HCT116 (cell line): ENCODE measurements at regions not wholly inside any gene's neighbourhood (a gene's known extent, or its start where the extent isn't known, plus 50 kb on each side); places are given as distances from the start of the nearest gene placed in this dataset.

ENCODE experiments used
- ATAC-seq: fragments of 200-7000 bp; cut with Tn5 transposase; 2 replicates; pipeline ENCODE4 v1.9.1; 2020; ENCODE audit warnings: mild to moderate bottlenecking, moderate library complexity
- BruUV-seq: library from RNA; stranded (reverse); fragments of 400-500 nt; replicated peaks from 2 replicates; lab custom pipeline; 2021; lab: Mats Ljungman, UMichigan
- CTCF ChIA-PET: fragments of 300-600 bp; sonication (Branson Sonifier 250); formaldehyde crosslinking; loops from one replicate; lab custom pipeline; 2021; ENCODE audit warnings: antibody characterized with exemption; lab: Charles Lee
- POLR2A ChIA-PET: fragments of 300-600, 350-600 bp; sonication (Branson Sonifier 250); formaldehyde crosslinking; loops from one replicate; lab custom pipeline; 2021; ENCODE audit warnings: antibody characterized with exemption; lab: Charles Lee
- RAD21 ChIA-PET, 2 experiments: fragments of 300-600 bp; sonication (Branson Sonifier 250); formaldehyde crosslinking; loops; one replicate each; lab custom pipeline; 2023; ENCODE audit warnings: low total read pairs in 2 of 2; ENCODE audit not compliant: uncharacterized antibody in 2 of 2, unreplicated experiment in 2 of 2, low non-redundant PET in 1 of 2; lab: Charles Lee
- DNase-seq: peaks from one replicate; pipeline ENCODE4 v3.0.0-alpha.2; 2010; ENCODE audit warnings: low read depth, low spot score
- H2AFZ ChIP-seq: fragments of 200-600 bp; shearing (Covaris generic), sonication (generic); 2 replicates; pipeline ENCODE4 v1.6.1; 2017; ENCODE audit warnings: low read depth, mixed run types, mixed read lengths, antibody characterized with exemption, low read length; ENCODE audit not compliant: poor library complexity, severe bottlenecking
- H3K27ac ChIP-seq: 2 replicates; pipeline ENCODE4 v1.5.1; 2012; ENCODE audit warnings: low read depth, low read length
- H3K27me3 ChIP-seq: fragments of 200-600 bp; sonication (generic); 2 replicates; pipeline ENCODE4 v1.6.1; 2016; ENCODE audit warnings: mixed run types, low read length, mixed read lengths; ENCODE audit not compliant: insufficient read depth
- H3K36me3 ChIP-seq, 2 experiments: fragments of 200-500 bp in 1 of 2; fragments of 200-600 bp in 1 of 2; sonication (Bioruptor generic) in 1 of 2; sonication (generic) in 1 of 2; 2 replicates each; pipeline versions ENCODE4 v1.5.1 to v1.6.1; 2014 to 2016; ENCODE audit warnings: low read length in 2 of 2, inconsistent platforms in 1 of 2, mixed read lengths in 1 of 2, mixed run types in 1 of 2; ENCODE audit not compliant: insufficient read depth in 2 of 2, control insufficient read depth in 1 of 2
- H3K4me1 ChIP-seq, 2 experiments: fragments of 200-600 bp in 1 of 2; sonication (generic) in 1 of 2; 2 replicates each; pipeline versions ENCODE4 v1.5.1 to v1.6.1; 2012 to 2017; ENCODE audit warnings: low read length in 2 of 2, inconsistent platforms in 1 of 2, mild to moderate bottlenecking in 1 of 2, mixed read lengths in 1 of 2, mixed run types in 1 of 2, moderate library complexity in 1 of 2; ENCODE audit not compliant: insufficient read depth in 2 of 2, control insufficient read depth in 1 of 2
- H3K4me2 ChIP-seq: fragments of 200-600 bp; sonication (generic); 2 replicates; pipeline ENCODE4 v1.6.1; 2017; ENCODE audit warnings: mixed run types, low read length, mixed read lengths
- H3K4me3 ChIP-seq, 2 experiments: fragments of 200-600 bp in 1 of 2; sonication (generic) in 1 of 2; replicated peaks in 1 of 2; 2 replicates each; pipeline ENCODE4 v1.5.1; 2011 to 2016; ENCODE audit warnings: low read length in 2 of 2, control low read depth in 1 of 2, low read depth in 1 of 2, mild to moderate bottlenecking in 1 of 2, mixed read lengths in 1 of 2, mixed run types in 1 of 2
- H3K79me2 ChIP-seq: fragments of 200-600 bp; sonication (generic); 2 replicates; pipeline ENCODE4 v1.6.1; 2017; ENCODE audit warnings: mild to moderate bottlenecking, mixed run types, low read length, moderate library complexity, mixed read lengths; ENCODE audit not compliant: insufficient read depth
- H3K9ac ChIP-seq: fragments of 200-600 bp; sonication (generic); 2 replicates; pipeline ENCODE4 v1.6.1; 2016; ENCODE audit warnings: low read length, mixed read lengths
- H3K9me2 ChIP-seq: fragments of 200-600 bp; sonication (generic), shearing (Covaris generic); 2 replicates; pipeline ENCODE4 v1.6.1; 2017; ENCODE audit warnings: mixed run types, mild to moderate bottlenecking, moderate library complexity; ENCODE audit not compliant: insufficient read depth
- H3K9me3 ChIP-seq, 2 experiments: fragments of 200-500 bp in 1 of 2; fragments of 200-600 bp in 1 of 2; sonication (Bioruptor generic) in 1 of 2; sonication (generic) in 1 of 2; 2 replicates each; pipeline ENCODE4 v1.6.1; 2014 to 2017; ENCODE audit warnings: low read length in 2 of 2, mixed read lengths in 2 of 2, inconsistent platforms in 1 of 2, low read depth in 1 of 2, mild to moderate bottlenecking in 1 of 2, mixed run types in 1 of 2, moderate library complexity in 1 of 2; ENCODE audit not compliant: control insufficient read depth in 1 of 2, insufficient read depth in 1 of 2
- H4K20me1 ChIP-seq: fragments of 200-600 bp; sonication (generic), shearing (Covaris generic); 2 replicates; pipeline ENCODE4 v1.6.1; 2017; ENCODE audit warnings: mixed run types, mild to moderate bottlenecking, moderate library complexity; ENCODE audit not compliant: insufficient read depth
- CBX3 ChIP-seq: IDR thresholded peaks from 2 replicates; pipeline ENCODE4 v1.6.1; 2012; ENCODE audit warnings: low read depth
- ELF1 ChIP-seq: IDR thresholded peaks from 2 replicates; pipeline ENCODE4 v1.6.1; 2012; ENCODE audit warnings: low read depth, borderline replicate concordance
- EZH2phosphoT487 ChIP-seq: fragments of 200-600 bp; IDR thresholded peaks from 2 replicates; pipeline ENCODE4 v1.6.1; 2018; ENCODE audit warnings: antibody characterized with exemption, borderline replicate concordance
- intact Hi-C: fragments of 100-400 bp; cut with micrococcal nuclease; formaldehyde crosslinking; loops from 2 replicates; pipeline ENCODE4 v1.10.0; 2022

- Histone ChIP-seq H3K4me1 (peaks cover 9 to 16% of the 10 kb centered on the region in 2 experiments), H3K27me3 (peaks cover 67% of the 10 kb centered on the region), H3K9me3 (no peaks in the 10 kb centered on the region), H4K20me1 (no peaks in the 10 kb centered on the region), H3K4me3 (no peak overlapping the region), H3K9me2 (no peaks in the 10 kb centered on the region), H2AFZ (no peak overlapping the region), H3K27ac (no peak overlapping the region), H3K36me3 (no peaks in the 10 kb centered on the region), H3K79me2 (no peaks in the 10 kb centered on the region), H3K4me2 (no peak overlapping the region), H3K9ac (no peak overlapping the region)
- DNase-seq (no peak), ATAC-seq (no peak)
- CTCF ChIA-PET = no interaction called here
- RAD21 ChIA-PET = no interaction called here
- no peak for TF ChIP-seq ELF1
- BruUV-seq = no TSS peak
- POLR2A ChIA-PET = no interaction called here
- intact Hi-C loops = loop anchor here (10.0 kb wide), 2 partner anchors 215 to 965 kb away; partner anchors contain the start of gene MSX2
These were observed 128.5 kb upstream of the CPEB4 start for GRCh38 chr5:173759691-173760090.

- no peak for ATAC-seq
- intact Hi-C loops = loop anchor here (10.0 kb wide), 2 partner anchors 214 to 964 kb away; partner anchors contain the start of gene MSX2
- TF ChIP-seq EZH2phosphoT487 (no peak), CBX3 (no peak)
- TF ChIP-seq, all 23 proteins: peak for 0
- Histone ChIP-seq H3K9me3 (no peaks in the 10 kb centered on the region), H3K9ac (no peak overlapping the region), H3K9me2 (no peaks in the 10 kb centered on the region), H3K79me2 (no peaks in the 10 kb centered on the region), H3K4me2 (no peak overlapping the region), H3K27ac (no peak overlapping the region), H3K27me3 (peaks cover 64% of the 10 kb centered on the region), H3K4me3 (no peak overlapping the region), H2AFZ (no peak overlapping the region), H3K4me1 (peaks cover 15 to 25% of the 10 kb centered on the region in 2 experiments), H3K36me3 (no peaks in the 10 kb centered on the region), H4K20me1 (no peaks in the 10 kb centered on the region)
- no peak for DNase-seq
- ChIA-PET RAD21 (no interaction called here), POLR2A (no interaction called here), CTCF (no interaction called here)
- no TSS peak for BruUV-seq
These were observed 127.5 kb upstream of the CPEB4 start for GRCh38 chr5:173760461-173761177.
